Ovary (tissue), 7 donors: ENCODE measurements at regions not wholly inside any gene's neighbourhood (a gene's known extent, or its start where the extent isn't known, plus 50 kb on each side); places are given as distances from the start of the nearest gene placed in this dataset.

ENCODE experiments used
- DNase-seq, 5 donors: peaks; one replicate each; pipeline ENCODE4 v3.0.0-alpha.2; 2019 to 2020
- H3K27ac ChIP-seq, 2 donors: fragments of 200-600 bp; one replicate each; pipeline versions ENCODE4 v1.5.1 to v1.8.0; 2019 to 2022
- H3K27me3 ChIP-seq: fragments of 200-600 bp; one replicate; pipeline ENCODE4 v1.8.0; 2022
- H3K36me3 ChIP-seq: fragments of 200-600 bp; sonication (generic); one replicate; pipeline ENCODE4 v1.5.1; 2019
- H3K4me1 ChIP-seq: one replicate; pipeline ENCODE4 v1.8.1; 2013; ENCODE audit warnings: mild to moderate bottlenecking, moderate library complexity; ENCODE audit not compliant: insufficient read depth
- H3K4me3 ChIP-seq: fragments of 200-600 bp; sonication (generic); one replicate; pipeline ENCODE4 v1.5.1; 2017
- H3K9me3 ChIP-seq, 2 donors: fragments of 200-600 bp in 1 of 2; sonication (generic) in 1 of 2; one replicate each; pipeline versions ENCODE4 v1.5.1 to v1.8.1; 2013 to 2019; ENCODE audit warnings: mild to moderate bottlenecking in 1 of 2, moderate library complexity in 1 of 2
- CTCF ChIP-seq, 3 donors: fragments of 450-650 bp in 2 of 3; fragments of 200-600 bp in 1 of 3; IDR thresholded peaks; one replicate each; pipeline versions ENCODE4 v1.5.1 to v1.8.0; 2016 to 2022; ENCODE audit warnings: antibody characterized with exemption in 3 of 3, mild to moderate bottlenecking in 1 of 3
- EP300 ChIP-seq: sonication (generic); formaldehyde crosslinking; IDR thresholded peaks from one replicate; pipeline ENCODE4 v1.6.1; 2017; ENCODE audit warnings: antibody characterized with exemption
- POLR2A ChIP-seq: fragments of 450-650 bp; IDR thresholded peaks from one replicate; pipeline ENCODE4 v1.6.1; 2017; ENCODE audit warnings: antibody characterized with exemption, mild to moderate bottlenecking, moderate library complexity
- WGBS, 3 donors: extraction: QIAGEN DNeasy Blood & Tissue Kit in 1 of 3; methylation state at CpG; one replicate each; pipeline versions ENCODE4 v1.1.5 to v1.1.7; 2013 to 2017; 5-methylcytosine and 5-hydroxymethylcytosine counted together
- intact Hi-C, 4 donors: fragments of 100-400 bp; cut with DNase I; formaldehyde crosslinking; loops; one replicate each; pipeline versions ENCODE4 v1.11.0 to v1.15.1; 2022 to 2023
- donor health status: DM: no; HTN: no; CAD: no; lungs with moderate emphysema.
- donor health status: DM: no; HTN: no; CAD: no.
- donor health status: Bipolar disorder and iron deficiency.
- donor health status: DM: no; HTN: no; CAD: no.
- donor health status: DM: yes; HTN: yes; CAD: no.

GRCh38 chr15:31727612-31728011, 302.7 kb upstream of the CHRNA7 start:
- Histone ChIP-seq H3K36me3 (no peaks in the 10 kb centered on the region), H3K27me3 (no peaks in the 10 kb centered on the region), H3K27ac (no peak overlapping the region), H3K4me3 (no peak overlapping the region), H3K9me3 (no peaks in the 10 kb centered on the region), H3K4me1 (no peaks in the 10 kb centered on the region)
- intact Hi-C loops, result no loop called here
- TF ChIP-seq EP300, result no peak
- no peak for TF ChIP-seq CTCF (IDR thresholded peaks at IDR 0.05)
- TF ChIP-seq POLR2A, result no peak
- no peak for DNase-seq
- 84 to 94% (median 86%) methylated on average over 3 of the region's 3 CpGs for WGBS, 3 donors

- WGBS, 3 donors, result 3 to 27% (median 8%) methylated on average over 3 of the region's 3 CpGs
- Histone ChIP-seq H3K4me1 (no peaks in the 10 kb centered on the region), H3K27me3 (no peaks in the 10 kb centered on the region), H3K9me3 (no peaks in the 10 kb centered on the region), H3K4me3 (no peak overlapping the region), H3K27ac (no peak overlapping the region), H3K36me3 (no peaks in the 10 kb centered on the region)
- TF ChIP-seq CTCF (IDR thresholded peaks at IDR 0.05) (no peak), EP300 (no peak), POLR2A (no peak)
- intact Hi-C loops, result no loop called here
- no peak for DNase-seq
Measured at GRCh38 chr15:31732726-31733125, 297.6 kb upstream of the CHRNA7 start.

- DNase-seq, result no peak
- Histone ChIP-seq H3K27ac (no peak overlapping the region), H3K9me3 (no peaks in the 10 kb centered on the region), H3K36me3 (no peaks in the 10 kb centered on the region), H3K4me1 (no peaks in the 10 kb centered on the region), H3K4me3 (no peak overlapping the region), H3K27me3 (no peaks in the 10 kb centered on the region)
- intact Hi-C loops, result no loop called here
- TF ChIP-seq EP300 (no peak), POLR2A (no peak), CTCF (IDR thresholded peaks at IDR 0.05) (no peak)
- 68 to 77% (median 69%) methylated on average over 4 of the region's 4 CpGs for WGBS, 3 donors
Measured at GRCh38 chr15:31733424-31733823, 296.9 kb upstream of the CHRNA7 start.

GRCh38 chr15:31740203-31740602, 290.1 kb upstream of the CHRNA7 start:
- Histone ChIP-seq H3K36me3 (no peaks in the 10 kb centered on the region), H3K27me3 (no peaks in the 10 kb centered on the region), H3K9me3 (no peaks in the 10 kb centered on the region), H3K4me3 (no peak overlapping the region), H3K27ac (no peak overlapping the region), H3K4me1 (no peaks in the 10 kb centered on the region)
- intact Hi-C loops, result loop anchor here in 1 of 4 donors (10.0 kb wide), 1 partner anchor 615 kb away; no protein-coding TSS in a partner anchor
- WGBS, 3 donors, result 40 to 47% (median 41%) methylated on average over 9 of the region's 9 CpGs
- no peak for DNase-seq
- no peak for TF ChIP-seq EP300
- TF ChIP-seq POLR2A, result no peak
- no peak for TF ChIP-seq CTCF (IDR thresholded peaks at IDR 0.05)

- intact Hi-C loops, result loop anchor here in 1 of 4 donors (10.0 kb wide), 1 partner anchor 621 kb away; no protein-coding TSS in a partner anchor
Measured at GRCh38 chr15:31745841-31746240, 284.5 kb upstream of the CHRNA7 start.

More at GRCh38 chr15:31745841-31746240, 284.5 kb upstream of the CHRNA7 start:
- no peak overlapping the region for H3K4me3 ChIP-seq
- no peaks in the 10 kb centered on the region for H3K27me3 ChIP-seq
- H3K4me1 ChIP-seq, result no peaks in the 10 kb centered on the region
- no peak overlapping the region for H3K27ac ChIP-seq
- no peaks in the 10 kb centered on the region for H3K36me3 ChIP-seq
- H3K9me3 ChIP-seq, result no peaks in the 10 kb centered on the region
- no peak for TF ChIP-seq EP300
- TF ChIP-seq POLR2A, result no peak
- no peak for TF ChIP-seq CTCF (IDR thresholded peaks at IDR 0.05)
- DNase-seq, result no peak
